GM12875 (cell line): ENCODE measurements at regions not wholly inside any gene's neighbourhood (a gene's known extent, or its start where the extent isn't known, plus 50 kb on each side); places are given as distances from the start of the nearest gene placed in this dataset.

Experiments
- H3K4me3 ChIP-seq: one replicate; pipeline ENCODE4 v1.5.1; 2011; ENCODE audit warnings: low read depth, low read length, control low read depth
- CTCF ChIP-seq: IDR thresholded peaks from 2 replicates; pipeline ENCODE4 v1.5.1; 2011; ENCODE audit warnings: low read depth, mild to moderate bottlenecking, control low read depth, inconsistent platforms, low read length, moderate library complexity, borderline replicate concordance; ENCODE audit not compliant: insufficient read depth

- no peak overlapping the region for H3K4me3 ChIP-seq
- no peak for TF ChIP-seq CTCF
These were observed 532.5 kb downstream of the LMO7 start for GRCh38 chr13:76168661-76169060.

GRCh38 chr13:76164290-76164689 lies 528.2 kb downstream of the LMO7 start:
- TF ChIP-seq CTCF = no peak
- no peak overlapping the region for H3K4me3 ChIP-seq

GRCh38 chr13:76163761-76164160 lies 527.6 kb downstream of the LMO7 start:
- no peak overlapping the region for H3K4me3 ChIP-seq
- no peak for TF ChIP-seq CTCF

- TF ChIP-seq CTCF = no peak
- no peak overlapping the region for H3K4me3 ChIP-seq
These were observed 525.1 kb downstream of the LMO7 start for GRCh38 chr13:76160961-76161925.

- no peak for TF ChIP-seq CTCF
- no peak overlapping the region for H3K4me3 ChIP-seq
These were observed 524.4 kb downstream of the LMO7 start for GRCh38 chr13:76160506-76160905.

GRCh38 chr13:76157926-76158325 lies 521.8 kb downstream of the LMO7 start:
- no peak for TF ChIP-seq CTCF

GRCh38 chr13:76153239-76153638 lies 517.1 kb downstream of the LMO7 start:
- no peak overlapping the region for H3K4me3 ChIP-seq
- no peak for TF ChIP-seq CTCF

More at GRCh38 chr13:76157926-76158325, 521.8 kb downstream of the LMO7 start:
- no peak overlapping the region for H3K4me3 ChIP-seq
